Endodermal cell (in vitro differentiated cells): ENCODE measurements at regions not wholly inside any gene's neighbourhood (a gene's known extent, or its start where the extent isn't known, plus 50 kb on each side); places are given as distances from the start of the nearest gene placed in this dataset.

Experiments
- DNase-seq: peaks from one replicate; pipeline ENCODE4 v3.0.0-alpha.2; 2017
- H3K27ac ChIP-seq: 2 replicates; pipeline ENCODE4 v1.5.1; 2013; ENCODE audit warnings: mild to moderate bottlenecking, low read depth, low read length, moderate library complexity
- H3K27me3 ChIP-seq: 2 replicates; pipeline ENCODE4 v1.6.1; 2013; ENCODE audit warnings: mild to moderate bottlenecking, low read length, moderate library complexity; ENCODE audit not compliant: insufficient read depth, control insufficient read depth, poor library complexity, severe bottlenecking
- H3K36me3 ChIP-seq: 2 replicates; pipeline ENCODE4 v1.7.0; 2013; ENCODE audit warnings: mild to moderate bottlenecking, low read length, moderate library complexity; ENCODE audit not compliant: control insufficient read depth, insufficient read depth
- H3K4me1 ChIP-seq: one replicate; pipeline ENCODE4 v1.7.0; 2013; ENCODE audit warnings: low read length; ENCODE audit not compliant: control insufficient read depth, insufficient read depth
- H3K4me3 ChIP-seq: 2 replicates; pipeline ENCODE4 v1.5.1; 2013; ENCODE audit warnings: mild to moderate bottlenecking, low read length, moderate library complexity
- H3K9ac ChIP-seq: 2 replicates; pipeline ENCODE4 v1.6.1; 2013; ENCODE audit warnings: mild to moderate bottlenecking, low read length, moderate library complexity; ENCODE audit not compliant: poor library complexity, severe bottlenecking; ENCODE audit errors: extremely low read depth
- H3K9me3 ChIP-seq: 2 replicates; pipeline ENCODE4 v1.6.1; 2013; ENCODE audit warnings: mild to moderate bottlenecking, low read length, moderate library complexity; ENCODE audit not compliant: control insufficient read depth
- H3K27ac Mint-ChIP-seq: 2 replicates; pipeline ENCODE4 v1.8.0; 2020; ENCODE audit warnings: mixed read lengths
- H3K27me3 Mint-ChIP-seq: 2 replicates; pipeline ENCODE4 v1.8.0; 2021; ENCODE audit warnings: mild to moderate bottlenecking, mixed read lengths; ENCODE audit not compliant: insufficient read depth
- H3K36me3 Mint-ChIP-seq: 2 replicates; pipeline ENCODE4 v1.8.0; 2020; ENCODE audit warnings: low read depth, mixed read lengths
- H3K4me1 Mint-ChIP-seq: 2 replicates; pipeline ENCODE4 v1.8.0; 2020; ENCODE audit warnings: mixed read lengths
- H3K4me3 Mint-ChIP-seq: 2 replicates; pipeline ENCODE4 v1.8.0; 2020; ENCODE audit warnings: mild to moderate bottlenecking, moderate library complexity, mixed read lengths
- H3K9me3 Mint-ChIP-seq: 2 replicates; pipeline ENCODE4 v1.8.0; 2020; ENCODE audit warnings: mild to moderate bottlenecking, mixed read lengths
- CTCF ChIP-seq: fragments of 200-600 bp; sonication (generic); conservative IDR thresholded peaks from 2 replicates; pipeline ENCODE4 v1.5.0; 2021; ENCODE audit warnings: antibody characterized with exemption, mild to moderate bottlenecking
- WGBS, 2 experiments: methylation state at CpG; one replicate each; pipeline versions ENCODE4 v1.1.5 to v1.1.7; 2013; ENCODE audit warnings: missing lambda C conversion rate in 2 of 2, mixed read lengths in 1 of 2; ENCODE audit not compliant: insufficient coverage in 1 of 2, insufficient read length in 1 of 2; 5-methylcytosine and 5-hydroxymethylcytosine counted together

- peaks cover 4% of the 10 kb centered on the region for H3K4me1 Mint-ChIP-seq
- Histone ChIP-seq H3K9me3 (no peaks in the 10 kb centered on the region), H3K4me3 (no peak overlapping the region), H3K27me3 (no peaks in the 10 kb centered on the region), H3K4me1 (no peaks in the 10 kb centered on the region), H3K36me3 (no peaks in the 10 kb centered on the region), H3K27ac (no peak overlapping the region), H3K9ac (no peak overlapping the region)
- 90 to 100% methylated on average over 3 to 5 of the region's 6 CpGs for WGBS, 2 experiments
- no peaks in the 10 kb centered on the region for H3K36me3 Mint-ChIP-seq
- no peak for DNase-seq
- no peak for TF ChIP-seq CTCF
- peaks cover 5% of the 10 kb centered on the region for H3K27me3 Mint-ChIP-seq
- no peaks in the 10 kb centered on the region for H3K9me3 Mint-ChIP-seq
- no peak overlapping the region for H3K4me3 Mint-ChIP-seq
- no peak overlapping the region for H3K27ac Mint-ChIP-seq
Measured at GRCh38 chr10:117928281-117928680, 118.5 kb downstream of the RAB11FIP2 start.

GRCh38 chr10:117928741-117929140 lies 118.0 kb downstream of the RAB11FIP2 start:
- H3K27me3 ChIP-seq: no peaks in the 10 kb centered on the region
- H3K27ac ChIP-seq: no peak overlapping the region
- no peaks in the 10 kb centered on the region for H3K9me3 Mint-ChIP-seq
- WGBS, 2 experiments: 93 to 98% methylated on average over 4 to 6 of the region's 6 CpGs
- no peaks in the 10 kb centered on the region for H3K36me3 ChIP-seq
- no peak overlapping the region for H3K27ac Mint-ChIP-seq
- H3K4me1 ChIP-seq: no peaks in the 10 kb centered on the region
- no peak for DNase-seq
- H3K36me3 Mint-ChIP-seq: no peaks in the 10 kb centered on the region
- no peak overlapping the region for H3K9ac ChIP-seq
- H3K9me3 ChIP-seq: no peaks in the 10 kb centered on the region
- TF ChIP-seq CTCF: no peak
- H3K4me3 Mint-ChIP-seq: no peak overlapping the region
- peaks cover 6% of the 10 kb centered on the region for H3K27me3 Mint-ChIP-seq
- no peak overlapping the region for H3K4me3 ChIP-seq
- H3K4me1 Mint-ChIP-seq: peaks cover 4% of the 10 kb centered on the region

- no peak overlapping the region for H3K9ac ChIP-seq
- DNase-seq: peak; percentile 63
- Mint-ChIP-seq H3K4me3 (no peak overlapping the region), H3K9me3 (no peaks in the 10 kb centered on the region), H3K27ac (no peak overlapping the region), H3K27me3 (peaks cover 7% of the 10 kb centered on the region), H3K36me3 (no peaks in the 10 kb centered on the region), H3K4me1 (peaks cover 5% of the 10 kb centered on the region)
- no peak overlapping the region for H3K27ac ChIP-seq
- TF ChIP-seq CTCF: no peak
- WGBS, 2 experiments: 70 to 71% methylated on average over 6 to 9 of the region's 9 CpGs
- H3K36me3 ChIP-seq: no peaks in the 10 kb centered on the region
- H3K27me3 ChIP-seq: no peaks in the 10 kb centered on the region
- H3K9me3 ChIP-seq: no peaks in the 10 kb centered on the region
- no peak overlapping the region for H3K4me3 ChIP-seq
- no peaks in the 10 kb centered on the region for H3K4me1 ChIP-seq
Measured at GRCh38 chr10:117929327-117930067, 117.2 kb downstream of the RAB11FIP2 start.
